NB4 (cell line): ENCODE measurements at regions not wholly inside any gene's neighbourhood (a gene's known extent, or its start where the extent isn't known, plus 50 kb on each side); places are given as distances from the start of the nearest gene placed in this dataset.

ENCODE experiments used
- DNase-seq: peaks from one replicate; pipeline ENCODE4 v3.0.0; 2010; ENCODE audit warnings: low read depth
- H3K4me3 ChIP-seq: one replicate; pipeline ENCODE4 v1.5.1; 2011; ENCODE audit warnings: mild to moderate bottlenecking, low read depth, low read length, moderate library complexity
- MYC ChIP-seq: IDR thresholded peaks from 2 replicates; pipeline ENCODE4 v1.6.1; 2011; ENCODE audit warnings: low read depth, low read length
- POLR2A ChIP-seq: IDR thresholded peaks from 2 replicates; pipeline ENCODE4 v1.6.1; 2011; ENCODE audit warnings: mild to moderate bottlenecking; ENCODE audit not compliant: insufficient read length; ENCODE audit errors: extremely low read depth
- TF ChIP-seq, protein P1 (sequence below): IDR thresholded peaks from one replicate; pipeline ENCODE4 v1.5.1; 2012; ENCODE audit warnings: low read depth, low read length
- TF ChIP-seq, protein P2 (sequence below): IDR thresholded peaks from 2 replicates; pipeline ENCODE4 v1.6.1; 2011; ENCODE audit warnings: low read depth, low read length

DNA sequence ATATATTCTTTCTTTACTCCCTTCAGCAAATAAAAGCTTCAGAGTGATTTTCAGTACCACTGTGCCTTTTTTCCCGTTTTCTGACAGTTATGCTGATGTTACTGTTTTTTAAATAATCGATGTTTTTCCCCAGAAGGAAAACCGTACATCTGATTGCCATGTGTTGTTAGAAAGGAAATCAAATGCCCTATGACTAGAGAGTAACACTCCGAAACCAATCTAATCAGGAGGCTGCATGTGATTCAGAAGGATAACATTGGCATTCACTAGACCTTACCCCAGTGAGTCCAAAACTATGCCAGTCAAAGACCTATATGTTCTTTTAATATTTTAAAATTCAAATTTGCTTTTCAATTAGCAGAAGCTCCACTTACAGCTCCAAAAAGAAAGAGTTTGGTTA lies 116.3 kb downstream of the TMEM26 start:
- no peak overlapping the region for H3K4me3 ChIP-seq
- DNase-seq: no peak
- TF ChIP-seq, protein P1, sequence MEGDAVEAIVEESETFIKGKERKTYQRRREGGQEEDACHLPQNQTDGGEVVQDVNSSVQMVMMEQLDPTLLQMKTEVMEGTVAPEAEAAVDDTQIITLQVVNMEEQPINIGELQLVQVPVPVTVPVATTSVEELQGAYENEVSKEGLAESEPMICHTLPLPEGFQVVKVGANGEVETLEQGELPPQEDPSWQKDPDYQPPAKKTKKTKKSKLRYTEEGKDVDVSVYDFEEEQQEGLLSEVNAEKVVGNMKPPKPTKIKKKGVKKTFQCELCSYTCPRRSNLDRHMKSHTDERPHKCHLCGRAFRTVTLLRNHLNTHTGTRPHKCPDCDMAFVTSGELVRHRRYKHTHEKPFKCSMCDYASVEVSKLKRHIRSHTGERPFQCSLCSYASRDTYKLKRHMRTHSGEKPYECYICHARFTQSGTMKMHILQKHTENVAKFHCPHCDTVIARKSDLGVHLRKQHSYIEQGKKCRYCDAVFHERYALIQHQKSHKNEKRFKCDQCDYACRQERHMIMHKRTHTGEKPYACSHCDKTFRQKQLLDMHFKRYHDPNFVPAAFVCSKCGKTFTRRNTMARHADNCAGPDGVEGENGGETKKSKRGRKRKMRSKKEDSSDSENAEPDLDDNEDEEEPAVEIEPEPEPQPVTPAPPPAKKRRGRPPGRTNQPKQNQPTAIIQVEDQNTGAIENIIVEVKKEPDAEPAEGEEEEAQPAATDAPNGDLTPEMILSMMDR: no peak
- no peak for TF ChIP-seq POLR2A
- TF ChIP-seq, protein P2, sequence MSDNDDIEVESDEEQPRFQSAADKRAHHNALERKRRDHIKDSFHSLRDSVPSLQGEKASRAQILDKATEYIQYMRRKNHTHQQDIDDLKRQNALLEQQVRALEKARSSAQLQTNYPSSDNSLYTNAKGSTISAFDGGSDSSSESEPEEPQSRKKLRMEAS: no peak
- no peak for TF ChIP-seq MYC

DNA sequence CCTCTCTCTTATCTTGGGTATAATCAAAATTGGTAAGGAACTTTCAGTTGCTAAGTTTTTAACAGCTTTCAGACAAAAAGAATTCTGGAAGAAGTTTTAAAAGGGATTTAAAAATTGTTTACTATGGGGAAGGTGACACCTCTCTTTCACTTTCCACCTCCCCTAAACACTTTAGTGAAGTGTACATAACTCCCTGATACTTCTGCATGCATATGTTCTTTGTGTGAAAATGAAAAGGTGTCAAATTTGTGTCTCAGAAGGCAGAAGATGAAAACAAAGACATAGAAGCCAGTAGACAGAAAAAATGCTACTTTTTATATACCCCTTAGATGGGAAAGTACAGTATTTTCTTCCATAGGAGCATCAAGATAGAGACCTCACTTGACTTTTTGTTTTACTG lies 117.8 kb downstream of the TMEM26 start:
- H3K4me3 ChIP-seq: no peak overlapping the region
- DNase-seq: no peak
- TF ChIP-seq, protein P2: no peak
- TF ChIP-seq, protein P1: no peak
- TF ChIP-seq POLR2A (no peak), MYC (no peak)

DNA sequence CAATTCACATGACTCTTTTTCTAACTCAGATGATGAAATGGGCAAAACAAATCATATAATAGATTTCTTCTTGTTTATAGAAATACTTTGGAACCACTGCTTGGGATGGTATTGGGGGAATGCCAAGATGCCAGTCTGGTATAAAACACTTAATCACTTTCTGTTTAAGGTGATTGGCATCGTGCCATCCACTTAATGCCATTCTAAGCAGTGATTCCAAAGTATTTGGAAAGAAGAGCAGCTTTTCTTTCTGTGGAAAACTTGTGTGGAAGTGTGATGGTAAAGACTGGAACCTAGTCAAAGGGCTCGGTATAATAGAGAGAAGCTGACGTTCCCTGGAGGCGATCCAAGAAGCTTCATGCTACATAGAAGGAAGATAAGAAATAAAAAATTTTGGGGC lies 120.6 kb downstream of the TMEM26 start:
- no peak for TF ChIP-seq MYC
- TF ChIP-seq, protein P1: no peak
- TF ChIP-seq, protein P2: no peak
- TF ChIP-seq POLR2A: no peak
- no peak overlapping the region for H3K4me3 ChIP-seq
- DNase-seq: no peak

DNA sequence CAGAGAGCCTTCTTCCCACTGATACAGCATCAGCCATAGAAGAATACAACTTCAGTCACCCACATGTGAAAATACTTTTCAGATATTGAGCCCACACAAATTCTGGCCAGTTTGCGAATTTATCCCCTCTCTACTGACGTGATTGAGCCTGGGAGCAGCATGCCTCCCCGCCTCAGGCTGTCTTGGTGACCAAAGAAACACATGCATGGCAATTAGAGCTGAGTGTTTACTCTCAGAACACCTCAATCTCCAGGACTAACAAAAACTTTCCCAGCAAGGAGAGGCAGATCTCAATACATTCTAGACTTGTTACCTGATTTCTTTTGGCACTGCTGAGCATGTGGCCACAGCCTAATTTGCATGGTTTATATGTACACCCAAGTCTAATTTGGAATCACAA lies 122.5 kb downstream of the TMEM26 start:
- no peak for DNase-seq
- TF ChIP-seq, protein P2: no peak
- TF ChIP-seq POLR2A: no peak
- TF ChIP-seq, protein P1: no peak
- no peak for TF ChIP-seq MYC
- no peak overlapping the region for H3K4me3 ChIP-seq

DNA sequence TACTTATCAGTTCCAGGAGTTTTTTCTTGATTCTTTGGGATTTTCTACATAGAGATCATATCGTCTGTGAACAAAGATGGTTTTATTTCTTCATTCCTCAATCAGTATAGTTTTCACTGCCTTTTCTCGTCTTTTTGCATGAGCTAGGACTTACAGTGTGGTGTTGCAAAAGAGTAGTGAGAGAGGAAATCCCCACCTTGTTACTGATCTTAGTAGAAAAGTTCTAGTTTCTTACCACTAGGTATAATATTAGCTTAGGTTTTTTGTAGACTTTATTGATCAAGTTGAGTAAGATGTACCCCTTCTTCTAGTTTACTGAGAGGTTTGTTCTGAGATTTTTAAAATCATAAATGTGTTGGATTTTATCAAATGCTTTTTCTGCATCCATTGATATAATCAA lies 123.3 kb downstream of the TMEM26 start:
- TF ChIP-seq MYC (no peak), POLR2A (no peak)
- TF ChIP-seq, protein P1: no peak
- TF ChIP-seq, protein P2: no peak
- H3K4me3 ChIP-seq: no peak overlapping the region
- DNase-seq: no peak
